ENCODE measurements at regions not wholly inside any gene's neighbourhood (a gene's known extent, or its start where the extent isn't known, plus 50 kb on each side); places are given as distances from the start of the nearest gene placed in this dataset.
"Not testable (repeated sequence)": the region's sequence is repeated elsewhere in the genome, so short reads cannot be mapped to it uniquely, and the experiment has no call there.

- no peak for DNase-seq
Measured at GRCh38 chr10:3571310-3571825, 213.6 kb downstream of the KLF6 start.

- DNase-seq, result peak; percentile 22
Measured at GRCh38 chr10:3570855-3571266, 214.1 kb downstream of the KLF6 start.

GRCh38 chr10:3570131-3570729, 214.8 kb downstream of the KLF6 start:
- no peak for DNase-seq

GRCh38 chr10:3568983-3569382, 216.0 kb downstream of the KLF6 start:
- DNase-seq, result no peak

- no peak for DNase-seq
Measured at GRCh38 chr10:3568392-3568791, 216.6 kb downstream of the KLF6 start.

- DNase-seq, result no peak
Measured at GRCh38 chr10:3567291-3567963, 217.6 kb downstream of the KLF6 start.

GRCh38 chr10:3566627-3567026, 218.4 kb downstream of the KLF6 start:
- DNase-seq, result no peak

GRCh38 chr10:3564346-3565002, 220.5 kb downstream of the KLF6 start:
- DNase-seq, result peak; percentile 23

- no peak for DNase-seq
Measured at GRCh38 chr10:3563298-3563697, 221.7 kb downstream of the KLF6 start.

- DNase-seq, result not testable (repeated sequence)
Measured at GRCh38 chr10:3560628-3561027, 224.4 kb downstream of the KLF6 start.

GRCh38 chr10:3559527-3559926, 225.5 kb downstream of the KLF6 start:
- no peak for DNase-seq

- DNase-seq, result no peak
Measured at GRCh38 chr10:3559011-3559410, 226.0 kb downstream of the KLF6 start.

- DNase-seq, result peak; percentile 11
Measured at GRCh38 chr10:3556191-3557017, 228.6 kb downstream of the KLF6 start.

GRCh38 chr10:3554121-3554522, 230.9 kb downstream of the KLF6 start:
- DNase-seq, result no peak

GRCh38 chr10:3552281-3552680, 232.7 kb downstream of the KLF6 start:
- DNase-seq, result no peak

- DNase-seq, result no peak
Measured at GRCh38 chr10:3551761-3552160, 233.2 kb downstream of the KLF6 start.

GRCh38 chr10:3549118-3549517, 235.9 kb downstream of the KLF6 start:
- no peak for DNase-seq

- peak; percentile 27 for DNase-seq
Measured at GRCh38 chr10:3548702-3549101, 236.3 kb downstream of the KLF6 start.

- peak; percentile 80 for DNase-seq
Measured at GRCh38 chr10:3548076-3548475, 236.9 kb downstream of the KLF6 start.

- DNase-seq, result no peak
Measured at GRCh38 chr10:3544561-3544960, 240.4 kb downstream of the KLF6 start.

GRCh38 chr10:3542185-3542611, 242.8 kb downstream of the KLF6 start:
- peak; percentile 85 for DNase-seq

- no peak for DNase-seq
Measured at GRCh38 chr10:3539696-3540383, 245.2 kb downstream of the KLF6 start.
